ENCODE measurements at regions not wholly inside any gene's neighbourhood (a gene's known extent, or its start where the extent isn't known, plus 50 kb on each side); places are given as distances from the start of the nearest gene placed in this dataset.

GRCh38 chr2:71952572-71953188 is 195.0 kb downstream of the CYP26B1 start:
- TF ChIP-seq RFX7 (CRISPR knock-in tag; IDR thresholded peaks at IDR 0.05): no peak
- TF ChIP-seq ZBTB5 (IDR thresholded peaks at IDR 0.05): no peak
- no peak for TF ChIP-seq POLR2AphosphoS5 (IDR thresholded peaks at IDR 0.05; ENCODE audit: control insufficient read depth, insufficient read depth, low read depth, low read length)
- TF ChIP-seq FUS (optimal IDR thresholded peaks at IDR 0.05; ENCODE audit: low read depth, low read length): no peak
- no peak for TF ChIP-seq CTCF (IDR thresholded peaks at IDR 0.05 in 2 of 3, conservative IDR thresholded peaks at IDR 0.05 in 1 of 3; ENCODE audit: insufficient read depth in 2 of 3, low read depth in 1 of 3, low read length in 3 of 3)
- no peak for TF ChIP-seq SIN3B (IDR thresholded peaks at IDR 0.05; ENCODE audit: low read depth)
- TF ChIP-seq CC2D1A (IDR thresholded peaks at IDR 0.05): no peak
- TF ChIP-seq RAD21 (CRISPR knock-in tag; conservative IDR thresholded peaks at IDR 0.05 in 1 of 2, IDR thresholded peaks at IDR 0.05 in 1 of 2): no peak
- no peak for TF ChIP-seq POLR2A (conservative IDR thresholded peaks at IDR 0.05)

Measured in K562 (cell line).